ENCODE measurements at regions not wholly inside any gene's neighbourhood (a gene's known extent, or its start where the extent isn't known, plus 50 kb on each side); places are given as distances from the start of the nearest gene placed in this dataset.

- DNase-seq = no peak
These were observed 455.4 kb downstream of the PCDH18 start for GRCh38 chr4:137076908-137077307.

DNA sequence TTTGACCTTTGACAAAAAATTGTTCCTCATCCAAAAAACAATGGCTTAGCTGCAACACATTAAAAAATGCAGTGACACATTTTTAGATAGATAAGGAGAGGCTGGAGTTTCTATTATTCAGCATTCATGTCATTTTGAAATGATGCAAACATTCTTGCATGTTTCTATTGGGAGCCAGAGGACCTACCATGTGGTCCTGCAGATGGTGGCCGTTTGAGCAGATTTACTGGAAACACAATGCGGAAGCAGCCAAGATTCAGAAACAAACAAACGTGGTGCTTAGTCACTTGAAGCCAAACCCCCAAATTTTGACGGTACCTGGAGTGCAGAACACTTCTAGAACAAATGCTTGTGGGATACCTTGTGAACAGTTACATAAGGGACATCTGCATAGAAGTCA, 456.7 kb downstream of the PCDH18 start:
- DNase-seq = no peak

- DNase-seq = no peak
These were observed 461.7 kb downstream of the PCDH18 start for GRCh38 chr4:137070614-137071013.

DNA sequence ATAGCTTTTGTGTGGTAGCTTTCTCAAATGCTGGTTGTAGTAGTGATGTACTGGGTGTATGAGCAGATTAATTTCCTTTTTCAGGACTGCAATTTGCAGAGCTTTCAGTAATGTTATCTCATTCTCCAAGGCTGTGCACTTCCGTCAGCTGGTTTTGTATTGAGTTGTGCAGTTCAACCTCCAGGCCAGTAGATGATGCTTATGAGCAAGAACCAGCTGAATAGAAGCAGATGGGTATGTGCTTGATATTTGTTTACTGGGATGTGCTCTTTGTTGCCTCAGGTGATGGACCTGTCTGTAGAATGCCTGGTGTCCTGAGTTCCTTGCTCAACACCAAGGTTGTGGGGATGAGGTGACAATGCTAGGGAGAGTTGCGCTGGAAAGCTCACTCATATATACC, 462.8 kb downstream of the PCDH18 start:
- DNase-seq = no peak

- no peak for DNase-seq
These were observed 464.6 kb downstream of the PCDH18 start for GRCh38 chr4:137067735-137068134.

- no peak for DNase-seq
These were observed 467.0 kb downstream of the PCDH18 start for GRCh38 chr4:137065311-137065710.

- no peak for DNase-seq
These were observed 468.3 kb downstream of the PCDH18 start for GRCh38 chr4:137063961-137064360.

DNA sequence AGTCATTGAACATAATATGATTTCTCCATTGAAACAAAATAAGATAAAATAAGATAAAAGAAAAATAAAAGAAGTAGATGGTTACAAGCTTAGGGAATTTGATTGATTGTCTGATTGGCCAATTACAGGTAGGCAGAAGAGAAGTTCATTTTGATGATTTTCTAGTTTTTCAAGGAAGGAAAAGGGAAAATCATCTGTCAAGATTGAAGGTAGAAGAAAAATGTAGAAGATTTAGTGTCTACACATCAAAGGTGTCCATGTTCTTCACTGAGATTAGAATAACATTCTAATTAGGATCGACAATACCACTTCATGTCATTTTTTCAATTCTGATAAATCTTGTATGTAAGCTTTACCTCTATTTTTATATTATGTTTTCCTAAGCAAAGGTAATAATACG, 489.1 kb downstream of the PCDH18 start:
- no peak for DNase-seq

DNA sequence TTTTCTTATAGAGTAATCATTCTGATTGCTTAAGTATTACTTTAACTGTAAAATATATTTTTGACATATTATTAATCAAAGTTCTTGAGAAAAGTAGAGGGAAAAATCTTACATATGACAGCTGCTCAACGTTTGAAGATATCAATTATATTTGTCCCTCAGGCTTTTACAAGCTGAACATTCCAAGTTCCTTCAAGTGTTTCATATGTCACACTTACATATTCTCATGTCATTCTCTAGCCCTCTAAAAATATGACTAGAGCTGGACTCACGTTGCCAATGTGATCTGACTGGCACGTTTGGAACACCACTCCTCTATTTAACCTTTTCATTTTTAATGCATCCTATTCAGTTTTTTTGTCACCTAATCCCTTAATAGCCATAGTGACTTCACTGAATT, 492.9 kb downstream of the PCDH18 start:
- DNase-seq = no peak

GRCh38 chr4:137032222-137032621, 500.1 kb downstream of the PCDH18 start:
- no peak for DNase-seq

- no peak for DNase-seq
These were observed 503.3 kb downstream of the PCDH18 start for GRCh38 chr4:137029026-137029425.

DNA sequence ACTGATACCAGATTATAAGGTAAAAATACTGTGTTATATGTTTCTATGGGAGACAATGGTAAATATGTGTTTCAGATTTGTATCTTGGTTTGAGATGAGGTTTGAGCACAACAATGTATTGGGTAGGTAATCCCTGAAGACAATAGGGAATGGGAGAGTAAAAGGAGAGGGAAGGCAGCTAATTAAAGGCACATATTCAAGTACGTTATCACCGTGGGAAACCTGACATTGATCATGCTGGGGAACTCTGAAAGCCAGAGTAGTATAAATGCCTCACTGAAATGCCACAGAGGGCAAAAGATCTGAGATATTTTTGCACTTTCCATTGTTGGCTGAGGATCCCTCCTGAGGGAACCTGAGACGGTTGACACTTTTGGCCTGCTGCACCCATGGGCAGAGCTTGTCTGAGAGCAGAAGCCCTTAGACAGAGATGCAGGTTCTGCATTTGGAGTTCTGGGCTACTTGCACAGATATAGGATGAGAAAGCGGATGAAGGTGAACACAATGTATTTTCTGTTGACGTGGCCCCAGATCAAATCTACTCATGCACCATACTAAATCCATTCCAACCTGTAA, 506.7 kb downstream of the PCDH18 start:
- no peak for DNase-seq

DNA sequence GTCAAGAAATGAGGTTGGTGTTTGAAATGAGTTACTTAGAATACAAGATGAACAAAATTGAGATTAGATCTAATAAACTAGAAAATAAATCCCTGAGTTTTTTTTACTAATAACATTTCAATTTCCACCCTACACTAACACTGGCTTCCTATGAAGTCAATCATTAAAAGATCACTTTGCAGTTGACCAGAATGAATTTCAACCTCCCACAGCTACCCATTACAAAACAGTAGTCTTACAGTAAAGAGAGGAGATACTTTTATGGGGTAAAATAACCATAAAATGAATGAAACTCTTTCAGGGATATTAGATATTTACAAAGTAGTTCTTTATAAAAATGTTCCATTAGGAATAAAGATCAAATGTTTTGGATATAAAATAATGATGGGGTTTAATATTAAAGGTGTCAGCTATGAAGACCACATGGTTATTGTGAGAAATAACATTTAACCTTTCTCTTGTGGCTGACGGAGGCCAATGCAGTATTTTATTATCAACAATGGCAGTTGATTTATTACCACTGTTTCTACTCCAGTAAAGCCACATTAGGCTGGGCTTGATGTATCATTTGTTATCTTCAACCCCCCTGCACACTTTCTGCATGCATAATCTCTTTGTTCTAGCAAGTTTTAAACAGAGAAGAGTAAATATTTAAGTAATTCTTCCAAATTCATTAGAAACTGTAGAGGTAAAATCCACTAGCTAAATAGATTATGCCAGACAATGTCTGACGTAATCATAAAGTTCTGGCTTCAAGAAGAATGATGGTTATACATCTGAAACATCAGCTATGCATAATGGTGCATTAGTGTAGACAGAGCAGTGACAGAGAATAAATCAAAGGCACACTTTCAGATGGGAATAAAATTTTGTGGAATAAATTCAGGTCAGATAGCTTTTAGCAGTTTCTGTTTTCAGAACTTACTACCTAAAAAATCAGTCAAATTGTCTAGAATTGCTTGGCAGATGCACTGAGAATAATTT, 516.6 kb downstream of the PCDH18 start:
- no peak for DNase-seq

GRCh38 chr4:137000432-137000831, 531.9 kb downstream of the PCDH18 start:
- DNase-seq = no peak

DNA sequence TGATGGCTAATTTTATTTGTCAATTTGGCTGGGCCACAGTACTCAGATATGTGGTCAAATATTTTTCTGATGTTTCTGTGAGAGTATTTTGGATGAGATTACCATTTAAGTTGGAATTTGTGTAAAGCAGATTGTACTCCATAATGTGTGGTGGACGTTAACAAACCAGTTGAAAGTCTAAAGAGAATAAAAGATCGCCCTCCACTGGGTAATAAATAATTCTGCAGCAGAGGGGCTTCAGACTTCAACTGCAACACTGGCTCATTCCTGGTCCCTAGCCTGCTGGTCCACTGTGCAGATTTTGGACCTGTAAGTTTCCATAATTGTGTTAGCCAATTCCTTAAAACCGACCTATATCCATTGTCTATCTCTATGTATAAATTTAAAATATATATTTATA, 540.3 kb downstream of the PCDH18 start:
- no peak for DNase-seq

GRCh38 chr4:136985683-136986082, 546.6 kb downstream of the PCDH18 start:
- DNase-seq = no peak

- DNase-seq = no peak
These were observed 565.2 kb downstream of the PCDH18 start for GRCh38 chr4:136967069-136967468.

- DNase-seq = no peak
These were observed 566.8 kb downstream of the PCDH18 start for GRCh38 chr4:136965478-136965877.

DNA sequence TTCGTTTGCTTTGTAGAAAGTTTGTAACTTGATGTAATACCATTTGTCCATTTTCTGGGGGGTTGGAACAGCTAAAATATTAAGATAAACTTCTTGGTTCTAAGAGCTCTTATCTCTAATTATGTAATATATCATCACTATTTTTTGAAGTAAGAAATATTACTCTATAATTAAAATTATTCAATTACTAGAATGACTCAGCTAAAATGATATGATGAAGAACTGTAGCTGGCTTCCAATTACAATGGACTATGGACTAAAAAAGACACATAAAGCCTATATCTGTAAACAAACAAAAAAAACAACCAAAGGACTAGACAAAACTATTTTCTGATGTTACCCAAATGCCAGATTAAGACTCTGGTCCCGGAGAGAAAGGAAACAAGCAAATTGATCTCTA, 569.4 kb downstream of the PCDH18 start:
- no peak for DNase-seq

GRCh38 chr4:136946307-136946907, 585.9 kb downstream of the PCDH18 start:
- no peak for DNase-seq

- DNase-seq = no peak
These were observed 592.5 kb downstream of the PCDH18 start for GRCh38 chr4:136939781-136940180.

- DNase-seq = no peak
These were observed 596.4 kb downstream of the PCDH18 start for GRCh38 chr4:136935871-136936270.

DNA sequence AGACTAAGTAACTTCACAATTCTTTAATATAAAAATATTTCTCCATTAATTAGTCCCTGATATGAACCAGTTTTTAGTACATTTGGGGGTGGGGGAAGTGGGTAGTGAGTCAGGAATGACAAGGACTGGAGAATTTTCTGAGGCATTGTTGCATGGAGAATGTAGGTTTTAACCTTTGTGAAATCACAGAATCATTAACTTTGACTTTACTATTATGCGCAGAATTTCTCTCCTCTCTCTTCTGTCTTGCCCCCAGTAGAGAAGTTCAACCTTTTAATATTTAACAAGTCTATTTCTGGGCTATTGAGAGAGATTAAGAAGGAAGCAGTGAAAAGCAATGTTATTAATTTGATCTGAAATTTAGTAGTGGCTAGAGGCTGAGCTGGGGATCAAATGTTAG, 597.0 kb downstream of the PCDH18 start:
- DNase-seq = no peak
